Hematopoietic multipotent progenitor cell treated with erythropoietin and hydrocortisone succinate and interleukin-3 and kit ligand, for 17 days (in vitro differentiated cells): ENCODE measurements at regions not wholly inside any gene's neighbourhood (a gene's known extent, or its start where the extent isn't known, plus 50 kb on each side); places are given as distances from the start of the nearest gene placed in this dataset.
"Not testable (repeated sequence)": the region's sequence is repeated elsewhere in the genome, so short reads cannot be mapped to it uniquely, and the experiment has no call there.

Experiments used
- DNase-seq: peaks from one replicate; pipeline ENCODE4 v3.0.0-alpha.2; 2015; ENCODE audit warnings: low spot score

- DNase-seq, result no peak
Observed at GRCh38 chr13:40338217-40338616, 328.2 kb downstream of the FOXO1 start.

GRCh38 chr13:40340368-40341095 lies 325.9 kb downstream of the FOXO1 start:
- no peak for DNase-seq

GRCh38 chr13:40341096-40341471 lies 325.4 kb downstream of the FOXO1 start:
- DNase-seq, result no peak

- DNase-seq, result no peak
Observed at GRCh38 chr13:40341501-40341900, 324.9 kb downstream of the FOXO1 start.

GRCh38 chr13:40342461-40342860 lies 324.0 kb downstream of the FOXO1 start:
- DNase-seq, result no peak

GRCh38 chr13:40342901-40343300 lies 323.5 kb downstream of the FOXO1 start:
- no peak for DNase-seq

- DNase-seq, result no peak
Observed at GRCh38 chr13:40343550-40344269, 322.7 kb downstream of the FOXO1 start.

GRCh38 chr13:40344270-40345148 lies 321.9 kb downstream of the FOXO1 start:
- no peak for DNase-seq

- DNase-seq, result no peak
Observed at GRCh38 chr13:40345149-40345514, 321.3 kb downstream of the FOXO1 start.

GRCh38 chr13:40345654-40346372 lies 320.6 kb downstream of the FOXO1 start:
- no peak for DNase-seq

GRCh38 chr13:40346592-40346991 lies 319.8 kb downstream of the FOXO1 start:
- no peak for DNase-seq

- no peak for DNase-seq
Observed at GRCh38 chr13:40348096-40348679, 318.3 kb downstream of the FOXO1 start.

GRCh38 chr13:40350283-40350992 lies 316.0 kb downstream of the FOXO1 start:
- DNase-seq, result no peak

- DNase-seq, result no peak
Observed at GRCh38 chr13:40351537-40352379, 314.7 kb downstream of the FOXO1 start.

- DNase-seq, result no peak
Observed at GRCh38 chr13:40352380-40352778, 314.1 kb downstream of the FOXO1 start.

GRCh38 chr13:40352802-40353562 lies 313.5 kb downstream of the FOXO1 start:
- DNase-seq, result no peak

- DNase-seq, result no peak
Observed at GRCh38 chr13:40355126-40355724, 311.2 kb downstream of the FOXO1 start.

GRCh38 chr13:40356011-40356410 lies 310.4 kb downstream of the FOXO1 start:
- DNase-seq, result no peak

GRCh38 chr13:40356458-40356857 lies 310.0 kb downstream of the FOXO1 start:
- not testable (repeated sequence) for DNase-seq
